ENCODE measurements at regions not wholly inside any gene's neighbourhood (a gene's known extent, or its start where the extent isn't known, plus 50 kb on each side); places are given as distances from the start of the nearest gene placed in this dataset.

DNA sequence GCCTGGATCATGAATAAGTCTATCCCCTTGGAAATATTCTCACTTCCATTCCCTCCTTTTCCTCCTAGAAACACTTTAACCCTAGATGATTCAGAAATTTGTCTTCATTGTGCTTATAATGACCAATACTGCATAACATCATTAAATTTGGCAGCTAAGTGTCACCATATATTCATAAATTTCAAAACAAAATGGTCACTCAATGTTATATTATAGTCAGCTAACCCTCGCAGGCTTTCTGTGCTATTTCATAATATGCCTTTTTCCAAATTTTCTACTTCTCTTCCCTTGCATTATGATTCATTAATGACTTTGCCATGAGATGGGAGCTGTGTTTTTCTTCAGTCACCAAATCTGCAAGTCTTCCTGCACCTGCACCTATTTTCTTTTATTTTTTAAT is 308.3 kb upstream of the AKR1E2 start:
- H3K36me3 Mint-ChIP-seq: no peaks in the 10 kb centered on the region
- H3K9me3 Mint-ChIP-seq: no peaks in the 10 kb centered on the region
- peaks cover 34% of the 10 kb centered on the region for H3K27me3 Mint-ChIP-seq
- no peak overlapping the region for H3K27ac Mint-ChIP-seq
- H3K4me1 Mint-ChIP-seq: peaks cover 4% of the 10 kb centered on the region
- no peak overlapping the region for H3K4me3 Mint-ChIP-seq
- no peak for DNase-seq

DNA sequence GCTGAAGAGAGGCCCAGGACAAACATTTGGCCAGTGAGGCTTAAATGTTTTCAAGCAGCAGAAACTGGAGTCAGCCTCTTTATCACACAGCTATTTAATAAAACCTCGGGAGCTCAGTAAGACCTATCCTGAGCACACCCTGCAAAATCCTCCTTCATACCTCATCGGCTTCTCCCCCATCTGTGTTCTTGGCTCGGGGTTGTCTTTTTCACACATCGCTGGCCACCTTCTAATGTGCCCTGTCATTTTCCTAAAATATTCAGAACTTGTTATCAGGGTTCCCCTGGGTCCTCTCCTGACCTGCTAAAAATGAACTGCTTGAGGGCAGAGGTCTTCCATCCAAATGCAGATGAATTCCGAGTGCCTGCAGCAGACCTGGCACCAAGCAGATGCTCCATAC is 310.3 kb upstream of the AKR1E2 start:
- Mint-ChIP-seq H3K27me3 (peaks cover 30% of the 10 kb centered on the region), H3K36me3 (no peaks in the 10 kb centered on the region), H3K4me3 (no peak overlapping the region), H3K9me3 (no peaks in the 10 kb centered on the region), H3K4me1 (peaks cover 4% of the 10 kb centered on the region), H3K27ac (no peak overlapping the region)
- DNase-seq: no peak

DNA sequence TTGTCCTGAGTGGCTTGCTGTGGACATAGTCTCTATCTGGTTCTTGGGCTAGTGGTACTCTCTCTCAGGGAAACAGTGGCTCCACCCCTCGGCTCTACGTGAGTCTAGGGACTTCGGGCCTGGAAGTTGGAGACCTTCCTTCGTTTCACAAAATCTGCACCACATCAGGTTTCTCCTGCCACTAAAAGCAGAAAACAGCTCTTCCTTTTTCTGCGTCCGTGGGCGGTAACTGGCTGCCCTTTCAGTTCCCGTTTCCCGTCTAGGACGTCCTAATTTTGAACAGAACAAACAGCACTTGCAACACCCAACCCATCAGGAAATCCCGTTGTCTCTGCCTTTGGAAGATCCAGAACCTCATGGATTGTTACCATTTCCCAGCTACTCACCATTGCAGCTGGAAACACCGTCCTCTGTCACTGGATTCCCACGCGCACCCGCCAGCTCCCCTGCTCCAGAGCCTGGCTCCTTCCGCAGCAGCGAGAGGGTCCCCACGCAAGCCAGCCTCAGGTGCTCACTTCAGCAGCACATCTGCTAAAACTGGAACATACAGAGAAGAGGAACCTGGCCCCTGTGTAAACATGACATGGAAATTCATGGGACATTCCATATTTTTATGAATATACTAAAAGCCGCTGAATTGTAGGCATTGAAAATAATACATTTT is 311.4 kb upstream of the AKR1E2 start:
- Mint-ChIP-seq H3K4me1 (peaks cover 4% of the 10 kb centered on the region), H3K27ac (no peak overlapping the region), H3K27me3 (peaks cover 29% of the 10 kb centered on the region), H3K4me3 (no peak overlapping the region), H3K36me3 (no peaks in the 10 kb centered on the region), H3K9me3 (no peaks in the 10 kb centered on the region)
- peak; percentile 5 for DNase-seq

DNA sequence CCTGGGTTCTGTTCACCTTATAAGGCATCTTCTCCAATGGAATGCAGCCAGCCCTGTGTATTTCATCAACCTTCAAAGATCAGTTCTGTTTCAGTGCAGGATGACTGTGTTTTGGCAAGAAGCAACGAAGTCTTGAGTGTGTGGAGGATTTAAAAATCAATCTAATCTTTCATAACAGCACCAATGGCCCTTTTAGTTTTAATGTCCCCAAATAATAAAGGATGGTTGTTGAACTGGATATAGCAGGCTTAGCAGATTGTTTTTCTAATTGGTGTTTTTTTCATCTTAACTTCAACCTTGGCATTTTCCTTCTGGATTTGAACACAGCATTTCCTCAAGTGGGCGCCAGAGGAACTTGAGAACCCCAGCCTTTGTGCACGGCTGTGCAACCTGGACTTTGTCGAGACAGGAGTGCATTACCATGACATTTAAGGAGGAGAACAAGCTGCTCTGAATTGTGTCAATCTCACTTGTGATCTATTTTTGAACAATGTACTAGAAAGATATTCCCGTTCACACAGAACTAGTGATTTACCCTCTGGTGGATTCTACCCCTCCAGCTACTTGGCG is 313.3 kb upstream of the AKR1E2 start:
- no peaks in the 10 kb centered on the region for H3K9me3 Mint-ChIP-seq
- no peak for DNase-seq
- no peak overlapping the region for H3K27ac Mint-ChIP-seq
- H3K4me1 Mint-ChIP-seq: peaks cover 4% of the 10 kb centered on the region
- H3K36me3 Mint-ChIP-seq: no peaks in the 10 kb centered on the region
- no peak overlapping the region for H3K4me3 Mint-ChIP-seq
- peaks cover 25% of the 10 kb centered on the region for H3K27me3 Mint-ChIP-seq

DNA sequence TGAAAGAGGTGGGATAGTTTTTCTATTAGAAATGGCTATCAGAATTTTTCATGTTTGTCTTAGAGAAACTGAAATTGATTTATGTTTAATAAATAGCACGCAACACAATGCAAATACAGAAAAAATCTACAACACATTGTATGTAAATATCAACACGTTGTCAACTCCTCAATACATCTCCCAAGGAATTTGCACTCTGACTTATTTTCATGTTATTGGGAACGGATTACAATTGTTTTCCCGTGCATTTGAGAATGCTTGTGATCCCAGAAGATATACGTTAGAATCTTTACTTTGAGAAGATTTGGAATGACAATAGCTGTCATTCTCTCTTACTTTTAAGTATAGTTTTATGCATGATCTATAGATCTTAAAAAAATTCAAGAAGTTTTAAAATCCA is 313.8 kb upstream of the AKR1E2 start:
- Mint-ChIP-seq H3K9me3 (no peaks in the 10 kb centered on the region), H3K4me3 (no peak overlapping the region), H3K4me1 (peaks cover 4% of the 10 kb centered on the region), H3K36me3 (no peaks in the 10 kb centered on the region), H3K27me3 (peaks cover 21% of the 10 kb centered on the region), H3K27ac (no peak overlapping the region)
- DNase-seq: no peak

DNA sequence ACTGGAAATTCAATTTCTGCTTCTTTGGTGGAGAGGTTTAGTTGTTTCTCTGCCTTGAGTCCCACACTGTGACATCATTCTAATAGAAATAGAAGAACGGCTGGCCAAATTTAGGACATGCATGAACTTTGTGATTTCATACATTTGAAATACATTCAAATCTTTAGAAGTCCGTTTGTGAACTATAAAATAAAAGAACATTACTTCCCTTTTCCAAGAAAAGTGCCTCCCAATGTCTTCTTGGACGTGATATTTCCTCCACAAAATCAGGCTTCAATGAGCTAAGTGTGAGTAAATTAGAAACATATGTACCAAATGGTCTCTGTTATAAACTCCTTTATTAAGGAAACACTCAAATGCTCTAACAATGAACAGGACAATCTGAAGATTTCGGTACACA is 314.5 kb upstream of the AKR1E2 start:
- peaks cover 22% of the 10 kb centered on the region for H3K27me3 Mint-ChIP-seq
- no peak for DNase-seq
- no peak overlapping the region for H3K4me3 Mint-ChIP-seq
- H3K27ac Mint-ChIP-seq: no peak overlapping the region
- H3K4me1 Mint-ChIP-seq: peaks cover 4% of the 10 kb centered on the region
- no peaks in the 10 kb centered on the region for H3K9me3 Mint-ChIP-seq
- H3K36me3 Mint-ChIP-seq: no peaks in the 10 kb centered on the region

DNA sequence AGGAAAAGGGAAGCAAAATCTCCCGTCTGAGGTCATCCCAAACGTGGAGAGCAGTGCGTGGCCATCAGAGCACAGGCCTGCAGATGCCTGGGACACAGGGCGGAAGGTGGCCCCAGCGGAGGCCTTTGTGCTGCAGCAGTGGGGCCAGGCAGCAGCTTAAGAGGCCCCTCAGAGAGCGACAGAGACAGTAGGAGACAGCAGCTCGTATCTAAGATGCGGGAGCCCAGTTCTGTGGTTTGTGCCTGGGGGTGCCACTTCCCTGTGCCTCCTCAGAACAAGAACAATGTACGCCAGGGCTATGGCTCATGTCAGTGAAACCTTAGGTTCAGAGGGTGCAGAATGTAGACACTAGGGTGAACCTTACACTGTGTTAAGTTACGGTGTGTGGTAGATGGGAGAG is 316.6 kb upstream of the AKR1E2 start:
- Mint-ChIP-seq H3K4me1 (peaks cover 1% of the 10 kb centered on the region), H3K9me3 (no peaks in the 10 kb centered on the region), H3K27ac (no peak overlapping the region), H3K27me3 (peaks cover 12% of the 10 kb centered on the region), H3K4me3 (no peak overlapping the region), H3K36me3 (no peaks in the 10 kb centered on the region)
- DNase-seq: no peak

DNA sequence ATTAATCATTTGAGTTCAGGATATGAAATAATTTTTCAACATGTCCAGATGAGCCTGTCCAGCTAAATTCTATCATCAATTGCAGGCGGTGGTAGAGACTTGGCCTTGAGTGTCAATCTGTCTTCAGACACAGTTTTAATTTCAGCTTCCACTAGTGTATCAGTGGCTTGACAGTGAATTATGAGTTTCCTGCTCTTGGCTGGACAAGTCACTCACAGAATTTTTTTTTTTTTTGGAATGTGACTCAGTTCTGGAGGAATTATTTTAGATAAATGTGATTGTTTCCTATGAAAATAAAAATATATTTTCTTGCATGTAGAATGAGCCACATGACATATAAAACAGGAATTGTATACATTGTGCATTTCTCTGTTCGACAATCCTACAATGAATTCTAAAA is 319.9 kb upstream of the AKR1E2 start:
- Mint-ChIP-seq H3K27me3 (peaks cover 18% of the 10 kb centered on the region), H3K4me1 (no peaks in the 10 kb centered on the region), H3K9me3 (no peaks in the 10 kb centered on the region), H3K4me3 (no peak overlapping the region), H3K36me3 (no peaks in the 10 kb centered on the region), H3K27ac (no peak overlapping the region)
- DNase-seq: no peak

DNA sequence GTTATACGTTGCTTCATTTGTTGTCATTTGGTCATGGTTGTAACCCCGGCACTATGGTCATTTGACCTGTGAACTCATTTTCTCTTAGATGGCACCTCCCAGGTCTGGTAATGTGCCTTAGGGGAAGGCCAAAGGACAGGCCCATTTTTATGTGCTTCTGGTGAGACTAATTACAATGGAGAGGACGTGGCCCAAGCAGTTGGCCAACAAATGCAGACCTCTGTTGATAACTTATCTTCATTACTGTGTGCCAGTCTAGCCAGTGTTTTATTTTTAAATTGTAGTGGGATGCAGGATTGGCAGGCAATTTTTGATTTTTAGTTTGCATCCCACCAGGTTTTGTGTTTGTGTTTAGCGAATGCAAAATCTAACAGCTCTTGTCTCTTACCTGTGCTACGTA is 321.5 kb upstream of the AKR1E2 start:
- no peak for DNase-seq
- Mint-ChIP-seq H3K9me3 (no peaks in the 10 kb centered on the region), H3K27me3 (peaks cover 23% of the 10 kb centered on the region)

DNA sequence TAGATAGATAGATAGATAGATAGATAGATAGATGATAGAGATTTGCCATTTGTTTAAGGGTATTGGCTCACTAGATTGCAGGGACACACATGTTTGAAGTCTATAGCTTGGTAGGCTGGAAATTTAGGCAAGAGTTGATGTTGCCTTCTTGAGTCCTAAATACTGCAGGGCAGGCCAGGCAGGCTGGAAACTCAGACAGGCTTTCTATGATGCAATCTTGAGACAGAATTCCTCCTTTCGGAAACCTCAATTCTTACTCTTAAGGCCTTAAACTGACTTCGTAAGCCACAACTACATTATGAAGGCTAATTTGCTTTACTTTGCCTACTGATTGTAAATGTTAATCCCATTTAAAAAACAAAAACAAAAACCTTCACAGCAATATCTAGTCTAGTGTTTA is 322.9 kb upstream of the AKR1E2 start:
- H3K4me3 Mint-ChIP-seq: no peak overlapping the region

More for the DNA sequence above, 321.5 kb upstream of the AKR1E2 start:
- no peaks in the 10 kb centered on the region for H3K4me1 Mint-ChIP-seq
- no peak overlapping the region for H3K4me3 Mint-ChIP-seq
- H3K36me3 Mint-ChIP-seq: no peaks in the 10 kb centered on the region
- no peak overlapping the region for H3K27ac Mint-ChIP-seq

DNA sequence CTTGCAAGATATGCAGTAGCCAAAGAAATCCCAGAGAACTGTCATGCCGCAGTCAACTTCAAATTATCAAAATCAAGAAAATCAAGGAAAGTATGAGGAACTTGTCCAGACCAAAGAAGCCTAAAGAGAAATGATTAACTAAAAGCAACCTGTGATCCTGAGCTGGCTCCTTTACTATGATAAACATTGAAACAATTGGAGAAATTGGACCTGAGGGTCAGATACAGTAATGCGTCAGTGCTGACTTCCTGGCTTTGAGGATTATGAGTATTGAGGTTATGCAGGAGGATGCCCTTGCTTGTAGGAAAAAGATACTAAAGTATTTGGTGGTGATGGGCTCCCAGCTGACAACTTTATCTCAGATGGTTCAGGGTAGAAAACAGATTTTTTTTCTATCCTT is 324.7 kb upstream of the AKR1E2 start:
- Mint-ChIP-seq H3K27me3 (peaks cover 12% of the 10 kb centered on the region), H3K36me3 (no peaks in the 10 kb centered on the region), H3K4me1 (no peaks in the 10 kb centered on the region), H3K9me3 (no peaks in the 10 kb centered on the region), H3K27ac (no peak overlapping the region), H3K4me3 (no peak overlapping the region)
- no peak for DNase-seq

More for the DNA sequence above, 322.9 kb upstream of the AKR1E2 start:
- no peak for DNase-seq
- Mint-ChIP-seq H3K4me1 (no peaks in the 10 kb centered on the region), H3K27me3 (peaks cover 17% of the 10 kb centered on the region), H3K27ac (no peak overlapping the region), H3K36me3 (no peaks in the 10 kb centered on the region), H3K9me3 (no peaks in the 10 kb centered on the region)

DNA sequence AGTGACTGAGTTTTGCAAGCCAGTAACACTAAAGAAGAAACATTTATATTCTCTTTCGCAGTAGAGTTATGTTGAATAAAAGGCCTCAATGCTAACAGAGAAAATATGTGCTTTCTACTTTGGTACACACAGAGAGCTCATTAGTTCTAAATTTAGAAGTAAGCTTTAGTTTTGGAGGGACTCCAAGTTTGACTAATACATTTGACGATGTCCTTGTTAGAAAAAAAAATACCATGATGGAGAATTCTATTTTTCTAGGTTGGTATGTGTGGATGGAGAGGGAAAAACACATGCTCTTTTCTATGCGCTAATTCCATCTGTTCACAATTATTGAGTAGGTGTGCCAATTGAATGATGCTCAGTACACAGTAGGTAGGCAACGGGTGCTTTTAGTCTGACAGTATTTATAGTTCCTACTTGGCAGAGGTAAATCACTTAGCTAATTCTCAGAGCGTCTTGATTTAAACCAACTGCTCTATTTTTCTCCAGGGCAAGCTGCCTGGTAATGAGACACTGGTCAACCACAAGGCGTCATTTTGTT is 327.2 kb upstream of the AKR1E2 start:
- Mint-ChIP-seq H3K4me1 (no peaks in the 10 kb centered on the region), H3K4me3 (no peak overlapping the region), H3K27me3 (peaks cover 13% of the 10 kb centered on the region), H3K9me3 (no peaks in the 10 kb centered on the region), H3K36me3 (no peaks in the 10 kb centered on the region), H3K27ac (no peak overlapping the region)
- no peak for DNase-seq

DNA sequence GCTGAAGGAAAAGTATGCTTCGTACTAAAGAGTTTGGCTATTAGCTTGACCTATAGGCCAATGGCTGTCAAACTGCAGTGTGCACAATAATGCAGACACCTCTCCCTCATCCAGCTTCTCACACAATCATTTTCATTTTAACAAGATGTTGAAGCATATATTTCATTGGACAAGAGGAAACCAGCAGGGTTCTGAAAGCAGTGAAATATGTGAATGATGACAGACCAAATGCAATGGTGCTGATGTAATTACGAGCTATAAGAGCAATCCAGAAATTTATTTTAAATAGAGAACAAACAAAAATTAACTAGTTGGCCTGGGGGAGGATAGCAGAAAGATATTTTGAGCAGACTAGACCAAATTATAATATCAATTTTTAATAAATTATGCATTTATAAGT is 331.5 kb upstream of the AKR1E2 start:
- no peak overlapping the region for H3K4me3 Mint-ChIP-seq
- H3K9me3 Mint-ChIP-seq: no peaks in the 10 kb centered on the region
- no peak overlapping the region for H3K27ac Mint-ChIP-seq
- H3K36me3 Mint-ChIP-seq: no peaks in the 10 kb centered on the region
- H3K27me3 Mint-ChIP-seq: peaks cover 8% of the 10 kb centered on the region
- H3K4me1 Mint-ChIP-seq: no peaks in the 10 kb centered on the region
- no peak for DNase-seq

DNA sequence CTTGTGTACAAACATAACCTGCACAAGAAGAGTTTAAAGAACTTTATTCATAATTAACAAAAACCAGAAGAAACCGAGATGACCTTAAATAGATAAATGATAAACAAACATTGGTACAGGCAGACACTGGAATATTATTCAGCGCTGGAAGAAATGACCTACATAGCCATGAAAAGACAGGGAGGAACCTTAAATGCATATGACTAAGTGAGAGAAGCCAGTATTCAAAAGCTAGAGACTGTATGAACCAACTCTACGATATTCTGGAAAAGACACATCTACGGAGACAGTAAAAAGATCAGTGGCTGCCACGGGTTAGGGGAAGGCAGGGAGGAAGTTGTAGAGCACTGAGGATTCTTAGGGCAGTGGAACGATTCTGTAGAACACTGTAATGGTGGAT is 333.8 kb upstream of the AKR1E2 start:
- H3K27ac Mint-ChIP-seq: no peak overlapping the region
- no peaks in the 10 kb centered on the region for H3K9me3 Mint-ChIP-seq
- no peaks in the 10 kb centered on the region for H3K4me1 Mint-ChIP-seq
- no peak for DNase-seq
- H3K4me3 Mint-ChIP-seq: no peak overlapping the region
- no peaks in the 10 kb centered on the region for H3K36me3 Mint-ChIP-seq
- peaks cover 12% of the 10 kb centered on the region for H3K27me3 Mint-ChIP-seq

DNA sequence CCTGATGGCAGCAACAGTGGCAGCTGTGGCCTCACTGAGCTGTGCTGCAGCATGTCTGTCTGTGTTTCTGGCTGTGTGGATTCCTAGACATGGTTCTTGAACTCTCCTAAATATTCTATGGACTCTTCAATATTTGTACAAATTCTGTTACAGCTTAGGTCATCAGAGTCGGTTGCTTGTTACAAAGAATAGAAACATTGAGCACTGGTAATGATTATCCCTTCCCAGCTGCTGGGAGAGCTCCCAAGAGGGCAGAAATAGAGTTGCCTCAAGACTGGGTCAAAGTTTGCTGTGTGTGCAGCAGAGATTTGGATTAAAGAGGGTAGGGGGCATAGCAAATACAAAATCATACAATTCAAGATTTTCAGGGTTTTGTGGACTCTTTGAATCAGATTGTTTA is 337.1 kb upstream of the AKR1E2 start:
- Mint-ChIP-seq H3K4me3 (no peak overlapping the region), H3K36me3 (no peaks in the 10 kb centered on the region), H3K4me1 (no peaks in the 10 kb centered on the region), H3K27me3 (peaks cover 12% of the 10 kb centered on the region), H3K9me3 (no peaks in the 10 kb centered on the region), H3K27ac (no peak overlapping the region)
- DNase-seq: no peak

DNA sequence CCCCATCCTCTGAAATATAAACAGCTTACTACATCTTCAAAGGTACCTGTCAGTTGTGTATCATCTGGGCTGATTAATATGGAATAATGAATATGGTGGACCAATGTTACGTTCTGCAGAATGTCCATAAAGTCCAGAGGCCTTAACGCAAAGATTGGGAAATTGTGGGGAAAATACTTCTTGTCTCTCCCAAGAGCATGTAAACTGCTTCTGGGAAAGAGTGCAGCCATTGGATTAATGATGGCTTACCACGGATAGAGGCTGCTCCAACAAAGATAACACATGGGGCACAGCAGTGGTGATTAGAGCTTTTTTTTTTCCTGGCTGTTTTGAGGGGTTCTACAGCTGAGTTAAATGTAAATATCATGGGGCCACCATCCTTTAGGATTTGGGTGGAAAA is 340.4 kb upstream of the AKR1E2 start:
- Mint-ChIP-seq H3K36me3 (no peaks in the 10 kb centered on the region), H3K27ac (no peak overlapping the region), H3K27me3 (peaks cover 5% of the 10 kb centered on the region), H3K9me3 (no peaks in the 10 kb centered on the region), H3K4me1 (peaks cover 5% of the 10 kb centered on the region), H3K4me3 (no peak overlapping the region)
- no peak for DNase-seq

Measured in activated naive CD8-positive, alpha-beta T cell treated with anti-CD3 and anti-CD28 coated beads for 36 hours (primary cell).